ENCODE measurements at regions not wholly inside any gene's neighbourhood (a gene's known extent, or its start where the extent isn't known, plus 50 kb on each side); places are given as distances from the start of the nearest gene placed in this dataset.
"Not testable (repeated sequence)": the region's sequence is repeated elsewhere in the genome, so short reads cannot be mapped to it uniquely, and the experiment has no call there.

GRCh38 chr4:189187531-189188052 lies 753.1 kb upstream of the FRG1 start:
- FAIRE-seq = no peak

GRCh38 chr4:189198624-189199023 lies 742.0 kb upstream of the FRG1 start:
- DNase-seq (ENCODE audit: extremely low spot score, insufficient read length, low read depth) (no peak), FAIRE-seq (no peak)

More at GRCh38 chr4:189187531-189188052, 753.1 kb upstream of the FRG1 start:
- DNase-seq (ENCODE audit: extremely low spot score, insufficient read length, low read depth) = no peak

GRCh38 chr4:189200353-189200752 lies 740.3 kb upstream of the FRG1 start:
- DNase-seq (ENCODE audit: extremely low spot score, insufficient read length, low read depth) (no peak), FAIRE-seq (no peak)

- no peak for FAIRE-seq
These were observed 738.3 kb upstream of the FRG1 start for GRCh38 chr4:189202182-189202868.

GRCh38 chr4:189202869-189203271 lies 737.8 kb upstream of the FRG1 start:
- FAIRE-seq (no peak), DNase-seq (ENCODE audit: extremely low spot score, insufficient read length, low read depth) (no peak)

More at GRCh38 chr4:189202182-189202868, 738.3 kb upstream of the FRG1 start:
- no peak for DNase-seq (ENCODE audit: extremely low spot score, insufficient read length, low read depth)

- FAIRE-seq = no peak
These were observed 736.1 kb upstream of the FRG1 start for GRCh38 chr4:189204616-189205015.

GRCh38 chr4:189206953-189207352 lies 733.7 kb upstream of the FRG1 start:
- FAIRE-seq = no peak
- DNase-seq (ENCODE audit: extremely low spot score, insufficient read length, low read depth) = no peak

More at GRCh38 chr4:189204616-189205015, 736.1 kb upstream of the FRG1 start:
- no peak for DNase-seq (ENCODE audit: extremely low spot score, insufficient read length, low read depth)

GRCh38 chr4:189207872-189208271 lies 732.8 kb upstream of the FRG1 start:
- DNase-seq (ENCODE audit: extremely low spot score, insufficient read length, low read depth) (no peak), FAIRE-seq (no peak)

GRCh38 chr4:189215574-189215973 lies 725.1 kb upstream of the FRG1 start:
- no peak for DNase-seq (ENCODE audit: extremely low spot score, insufficient read length, low read depth)
- FAIRE-seq = no peak

GRCh38 chr4:189221691-189222090 lies 719.0 kb upstream of the FRG1 start:
- FAIRE-seq (no peak), DNase-seq (ENCODE audit: extremely low spot score, insufficient read length, low read depth) (no peak)

GRCh38 chr4:189228726-189229125 lies 711.9 kb upstream of the FRG1 start:
- no peak for FAIRE-seq
- DNase-seq (ENCODE audit: extremely low spot score, insufficient read length, low read depth) = no peak

- DNase-seq (ENCODE audit: extremely low spot score, insufficient read length, low read depth) (no peak), FAIRE-seq (no peak)
These were observed 708.4 kb upstream of the FRG1 start for GRCh38 chr4:189232274-189232673.

- not testable (repeated sequence) for DNase-seq (ENCODE audit: extremely low spot score, insufficient read length, low read depth); FAIRE-seq
These were observed 706.9 kb upstream of the FRG1 start for GRCh38 chr4:189233754-189234153.

GRCh38 chr4:189234948-189235347 lies 705.7 kb upstream of the FRG1 start:
- DNase-seq (ENCODE audit: extremely low spot score, insufficient read length, low read depth); FAIRE-seq: not testable (repeated sequence)

- no peak for DNase-seq (ENCODE audit: extremely low spot score, insufficient read length, low read depth)
- FAIRE-seq = no peak
These were observed 705.1 kb upstream of the FRG1 start for GRCh38 chr4:189235599-189235998.

- FAIRE-seq; DNase-seq (ENCODE audit: extremely low spot score, insufficient read length, low read depth): not testable (repeated sequence)
These were observed 704.4 kb upstream of the FRG1 start for GRCh38 chr4:189236321-189236720.

GRCh38 chr4:189237340-189237739 lies 703.3 kb upstream of the FRG1 start:
- no peak for FAIRE-seq

GRCh38 chr4:189255636-189256035 lies 685.0 kb upstream of the FRG1 start:
- no peak for FAIRE-seq
- no peak for DNase-seq (ENCODE audit: extremely low spot score, insufficient read length, low read depth)

More at GRCh38 chr4:189237340-189237739, 703.3 kb upstream of the FRG1 start:
- no peak for DNase-seq (ENCODE audit: extremely low spot score, insufficient read length, low read depth)

- FAIRE-seq = no peak
- DNase-seq (ENCODE audit: extremely low spot score, insufficient read length, low read depth) = no peak
These were observed 679.2 kb upstream of the FRG1 start for GRCh38 chr4:189261475-189261874.

- no peak for DNase-seq (ENCODE audit: extremely low spot score, insufficient read length, low read depth)
- FAIRE-seq = no peak
These were observed 675.2 kb upstream of the FRG1 start for GRCh38 chr4:189265515-189265914.

- no peak for FAIRE-seq
These were observed 673.2 kb upstream of the FRG1 start for GRCh38 chr4:189267312-189267965.

More at GRCh38 chr4:189267312-189267965, 673.2 kb upstream of the FRG1 start:
- no peak for DNase-seq (ENCODE audit: extremely low spot score, insufficient read length, low read depth)
